K562 (cell line): ENCODE measurements at regions not wholly inside any gene's neighbourhood (a gene's known extent, or its start where the extent isn't known, plus 50 kb on each side); places are given as distances from the start of the nearest gene placed in this dataset.

Source experiments
- ATAC-seq: fragments of 200-7000 bp; cut with Tn5 transposase; 3 replicates; pipeline ENCODE4 v1.9.1; 2020; ENCODE audit warnings: moderate library complexity
- BruUV-seq: library from RNA; stranded (reverse); fragments of 400-500 nt; replicated peaks from 2 replicates; lab custom pipeline; 2021; lab: Mats Ljungman, UMichigan
- CTCF ChIA-PET: fragments of 300-600 bp; formaldehyde crosslinking; extraction: SDS; loops from one replicate; lab custom pipeline; 2021; ENCODE audit warnings: low intra/inter-chr PET ratio; lab: Yijun Ruan, JAX
- POLR2A ChIA-PET: fragments of 300-600, 350-650 bp; sonication (Branson Sonifier 250); formaldehyde crosslinking; extraction: SDS; loops from one replicate; lab custom pipeline; 2021; ENCODE audit warnings: antibody characterized with exemption, inconsistent platforms; lab: Yijun Ruan, JAX
- DNase-seq, 4 experiments: peaks; one replicate each; pipeline versions ENCODE4 v3.0.0 to v3.0.0-alpha.2; 2011 to 2018; ENCODE audit warnings: low spot score in 3 of 4, mixed read lengths in 3 of 4; ENCODE audit errors: extremely low read depth in 1 of 4
- FAIRE-seq: peaks from 2 replicates; lab custom pipeline; 2011; peaks lifted over from hg19 to GRCh38; lab: Jason Lieb, UNC
- H2AFZ ChIP-seq: 2 replicates; pipeline ENCODE4 v1.6.0; 2011; ENCODE audit warnings: low read depth, low read length, control low read depth, inconsistent platforms
- H3K27ac ChIP-seq: fragments of 200-600 bp; 3 replicates; pipeline ENCODE4 v1.8.0; 2011; ENCODE audit warnings: low read depth, mild to moderate bottlenecking, control low read depth, inconsistent platforms, low read length, moderate library complexity, mixed read lengths; ENCODE audit errors: extremely low read depth
- H3K27me3 ChIP-seq, 2 experiments: fragments of 300-600 bp in 1 of 2; 2 replicates in 1 of 2; 3 replicates in 1 of 2; pipeline versions ENCODE4 v1.6.0 to v1.8.0; 2011; ENCODE audit warnings: inconsistent platforms in 2 of 2, low read length in 2 of 2, mild to moderate bottlenecking in 1 of 2, mixed read lengths in 1 of 2, moderate library complexity in 1 of 2; ENCODE audit not compliant: control insufficient read depth in 2 of 2, insufficient read depth in 2 of 2
- H3K36me3 ChIP-seq: fragments of 300-600 bp; 3 replicates; pipeline ENCODE4 v1.8.0; 2011; ENCODE audit warnings: mild to moderate bottlenecking, low read length, inconsistent platforms; ENCODE audit not compliant: control insufficient read depth, insufficient read depth
- H3K4me1 ChIP-seq, 2 experiments: fragments of 200-600 bp in 1 of 2; replicated peaks in 1 of 2; 2 replicates in 1 of 2; 3 replicates in 1 of 2; pipeline versions ENCODE4 v1.5.1 to v1.8.0; 2011; ENCODE audit warnings: inconsistent platforms in 2 of 2, low read length in 2 of 2, mild to moderate bottlenecking in 1 of 2, mixed read lengths in 1 of 2, moderate library complexity in 1 of 2; ENCODE audit not compliant: control insufficient read depth in 2 of 2, insufficient read depth in 2 of 2
- H3K4me2 ChIP-seq: 2 replicates; pipeline ENCODE4 v1.6.1; 2011; ENCODE audit warnings: low read length, control low read depth, inconsistent platforms, mixed read lengths; ENCODE audit not compliant: insufficient read depth
- H3K4me3 ChIP-seq: fragments of 200-600 bp; sonication (generic), shearing (Covaris generic); 2 replicates; pipeline ENCODE4 v1.5.1; 2016; ENCODE audit warnings: control low read depth, inconsistent platforms
- H3K79me2 ChIP-seq: fragments of 200-600 bp; 3 replicates; pipeline ENCODE4 v1.8.0; 2011; ENCODE audit warnings: low read length, inconsistent platforms; ENCODE audit not compliant: control insufficient read depth, insufficient read depth
- H3K9ac ChIP-seq, 2 experiments: 2 replicates each; pipeline versions ENCODE4 v1.6.0 to v1.6.1; 2011; ENCODE audit warnings: low read depth in 2 of 2, low read length in 2 of 2, control low read depth in 1 of 2, inconsistent platforms in 1 of 2, mild to moderate bottlenecking in 1 of 2, mixed read lengths in 1 of 2; ENCODE audit not compliant: insufficient read depth in 1 of 2
- H3K9me1 ChIP-seq: one replicate; pipeline ENCODE4 v1.6.0; 2011; ENCODE audit warnings: inconsistent platforms, mild to moderate bottlenecking, low read length, moderate library complexity; ENCODE audit not compliant: control insufficient read depth, insufficient read depth
- H3K9me3 ChIP-seq: replicated peaks from 2 replicates; pipeline ENCODE4 v1.5.1; 2011; ENCODE audit warnings: low read depth, low read length, inconsistent platforms; ENCODE audit not compliant: control insufficient read depth, insufficient read depth
- H4K20me1 ChIP-seq: replicated peaks from 2 replicates; pipeline ENCODE4 v1.6.1; 2011; ENCODE audit warnings: low read length, inconsistent platforms, mixed read lengths; ENCODE audit not compliant: control insufficient read depth, insufficient read depth
- BDP1 ChIP-seq: IDR thresholded peaks from 3 replicates; pipeline ENCODE4 v1.6.1; 2011; ENCODE audit not compliant: insufficient read length, insufficient read depth
- CREB3L1 ChIP-seq: fragments of 450-650 bp; IDR thresholded peaks from 2 replicates; pipeline ENCODE4 v1.6.1; 2014; ENCODE audit warnings: low read depth, mild to moderate bottlenecking, moderate library complexity, borderline replicate concordance
- CXXC5 ChIP-seq: fragments of 250-450 bp; sonication (Bioruptor Pico); IDR thresholded peaks from 2 replicates; pipeline ENCODE4 v1.8.0; 2022; ENCODE audit warnings: inconsistent platforms, mild to moderate bottlenecking, moderate library complexity
- HDAC2 ChIP-seq: fragments of 450-650 bp; IDR thresholded peaks from 2 replicates; pipeline ENCODE4 v1.6.1; 2016; ENCODE audit warnings: mild to moderate bottlenecking
- HMG20A ChIP-seq: fragments of 450-650 bp; formaldehyde crosslinking; conservative IDR thresholded peaks from 2 replicates; pipeline ENCODE4 v1.4.0; 2020; ENCODE audit warnings: mild to moderate bottlenecking, mixed read lengths
- HNRNPL ChIP-seq: fragments of 200-400 bp; formaldehyde crosslinking; IDR thresholded peaks from 2 replicates; pipeline ENCODE4 v1.6.1; 2017; ENCODE audit warnings: low read depth, mild to moderate bottlenecking, low read length
- NFIX ChIP-seq: fragments of 250-450 bp; sonication (Bioruptor Pico); IDR thresholded peaks from 2 replicates; pipeline ENCODE4 v1.4.0; 2020; ENCODE audit warnings: low read depth, mild to moderate bottlenecking, moderate library complexity
- NR3C1 ChIP-seq: sonication (generic); formaldehyde crosslinking; IDR thresholded peaks from 2 replicates; pipeline ENCODE4 v1.8.1; 2022; ENCODE audit warnings: missing genetic modification reagents
- PRMT5 ChIP-seq: sonication (generic); formaldehyde crosslinking; IDR thresholded peaks from 2 replicates; pipeline ENCODE4 v1.5.0; 2020; ENCODE audit warnings: missing genetic modification reagents
- RBM39 ChIP-seq: fragments of 200-400 bp; formaldehyde crosslinking; optimal IDR thresholded peaks from 2 replicates; pipeline ENCODE3; 2018; ENCODE audit warnings: low read depth, low read length
- TAF7 ChIP-seq: fragments of 450-650 bp; IDR thresholded peaks from 2 replicates; pipeline ENCODE4 v1.6.1; 2016; ENCODE audit warnings: missing genetic modification characterization, missing compliant biosample characterization
- THRAP3 ChIP-seq: fragments of 450-650 bp; IDR thresholded peaks from 2 replicates; pipeline ENCODE4 v1.6.1; 2016; ENCODE audit warnings: mild to moderate bottlenecking, inconsistent platforms, borderline replicate concordance
- UBTF ChIP-seq, 2 experiments: IDR thresholded peaks; 2 replicates each; pipeline ENCODE4 v1.6.1; 2012; ENCODE audit warnings: improper control_type of control experiment in 2 of 2, low read depth in 2 of 2, low read length in 2 of 2, borderline replicate concordance in 1 of 2
- ZC3H8 ChIP-seq: fragments of 450-650 bp; IDR thresholded peaks from 2 replicates; pipeline ENCODE4 v1.6.1; 2017
- ZNF384 ChIP-seq: IDR thresholded peaks from 2 replicates; pipeline ENCODE4 v1.6.1; 2012; ENCODE audit warnings: low read depth, low read length, improper control_type of control experiment
- ZNF695 ChIP-seq: fragments of 450-650 bp; formaldehyde crosslinking; IDR thresholded peaks from 2 replicates; pipeline ENCODE4 v1.4.0; 2020; ENCODE audit warnings: mild to moderate bottlenecking, moderate library complexity
- WGBS: fragments of 100-300 bp; shearing (Covaris generic); methylation state at CpG from one replicate; pipeline ENCODE4 v1.1.6; 2016; ENCODE audit warnings: low coverage, mixed read lengths; ENCODE audit not compliant: insufficient coverage; ENCODE audit errors: missing lambda C conversion rate; 5-methylcytosine and 5-hydroxymethylcytosine counted together
- in situ Hi-C: fragments of 300-500 bp; cut with MboI; formaldehyde crosslinking; loops from 4 replicates; pipeline ENCODE4 v1.15.0; 2018; ENCODE audit warnings: inconsistent platforms, mixed read lengths
- intact Hi-C: fragments of 100-400 bp; cut with micrococcal nuclease; formaldehyde crosslinking; loops from 2 replicates; pipeline ENCODE4 v1.14.2; 2022
- TF ChIP-seq, protein P1 (sequence below): fragments of 250-450 bp; sonication (Bioruptor Pico); IDR thresholded peaks from 2 replicates; pipeline ENCODE4 v1.5.0; 2021
- TF ChIP-seq, protein P2 (sequence below): fragments of 250-450 bp; sonication (Bioruptor Pico); IDR thresholded peaks from 2 replicates; pipeline ENCODE4 v1.4.0; 2020

GRCh38 chr14:42628602-42629001 lies 1021.9 kb downstream of the LRFN5 start:
- H3K9me1 ChIP-seq: no peaks in the 10 kb centered on the region
- ATAC-seq (no peak), FAIRE-seq (no peak), DNase-seq (no peak)
- H3K27me3 ChIP-seq: no peaks in the 10 kb centered on the region
- 0% methylated on average over 1 of the region's 1 CpG for WGBS
- POLR2A ChIA-PET: interaction anchor here (0.7 kb wide), 1 partner anchor 375 kb away, joined by 3 read pairs; no protein-coding TSS in a partner anchor
- no peaks in the 10 kb centered on the region for H3K9me3 ChIP-seq
- BruUV-seq: no TSS peak
- no peaks in the 10 kb centered on the region for H3K4me1 ChIP-seq
- H3K4me3 ChIP-seq: no peak overlapping the region
- H4K20me1 ChIP-seq: no peaks in the 10 kb centered on the region
- H2AFZ ChIP-seq: no peak overlapping the region
- H3K9ac ChIP-seq: no peak overlapping the region
- H3K36me3 ChIP-seq: no peaks in the 10 kb centered on the region
- H3K27ac ChIP-seq: no peak overlapping the region
- CTCF ChIA-PET: no interaction called here
- in situ Hi-C loops (no loop called here), intact Hi-C loops (no loop called here)
- H3K4me2 ChIP-seq: no peak overlapping the region
- H3K79me2 ChIP-seq: no peaks in the 10 kb centered on the region
- no peak for TF ChIP-seq CREB3L1
- TF ChIP-seq, protein P1, sequence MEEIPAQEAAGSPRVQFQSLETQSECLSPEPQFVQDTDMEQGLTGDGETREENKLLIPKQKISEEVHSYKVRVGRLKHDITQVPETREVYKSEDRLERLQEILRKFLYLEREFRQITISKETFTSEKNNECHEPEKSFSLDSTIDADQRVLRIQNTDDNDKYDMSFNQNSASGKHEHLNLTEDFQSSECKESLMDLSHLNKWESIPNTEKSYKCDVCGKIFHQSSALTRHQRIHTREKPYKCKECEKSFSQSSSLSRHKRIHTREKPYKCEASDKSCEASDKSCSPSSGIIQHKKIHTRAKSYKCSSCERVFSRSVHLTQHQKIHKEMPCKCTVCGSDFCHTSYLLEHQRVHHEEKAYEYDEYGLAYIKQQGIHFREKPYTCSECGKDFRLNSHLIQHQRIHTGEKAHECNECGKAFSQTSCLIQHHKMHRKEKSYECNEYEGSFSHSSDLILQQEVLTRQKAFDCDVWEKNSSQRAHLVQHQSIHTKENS (CRISPR knock-in tag): no peak
- no peak for TF ChIP-seq HNRNPL
- TF ChIP-seq NR3C1 (CRISPR knock-in tag): no peak
- TF ChIP-seq ZNF384: no peak
- TF ChIP-seq NFIX (CRISPR knock-in tag): no peak
- TF ChIP-seq UBTF (IDR thresholded peaks at IDR 0.05; ENCODE audit: borderline replicate concordance in 1 of 2, low read depth in 2 of 2, low read length in 2 of 2): no peak
- no peak for TF ChIP-seq CXXC5
- no peak for TF ChIP-seq HMG20A (CRISPR knock-in tag)
- no peak for TF ChIP-seq ZNF695
- TF ChIP-seq RBM39: no peak
- TF ChIP-seq BDP1: no peak
- no peak for TF ChIP-seq THRAP3
- TF ChIP-seq HDAC2: no peak
- TF ChIP-seq TAF7 (tag): no peak
- TF ChIP-seq PRMT5 (CRISPR knock-in tag): no peak
- TF ChIP-seq, protein P2, sequence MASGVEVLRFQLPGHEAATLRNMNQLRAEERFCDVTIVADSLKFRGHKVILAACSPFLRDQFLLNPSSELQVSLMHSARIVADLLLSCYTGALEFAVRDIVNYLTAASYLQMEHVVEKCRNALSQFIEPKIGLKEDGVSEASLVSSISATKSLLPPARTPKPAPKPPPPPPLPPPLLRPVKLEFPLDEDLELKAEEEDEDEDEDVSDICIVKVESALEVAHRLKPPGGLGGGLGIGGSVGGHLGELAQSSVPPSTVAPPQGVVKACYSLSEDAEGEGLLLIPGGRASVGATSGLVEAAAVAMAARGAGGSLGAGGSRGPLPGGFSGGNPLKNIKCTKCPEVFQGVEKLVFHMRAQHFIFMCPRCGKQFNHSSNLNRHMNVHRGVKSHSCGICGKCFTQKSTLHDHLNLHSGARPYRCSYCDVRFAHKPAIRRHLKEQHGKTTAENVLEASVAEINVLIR (CRISPR knock-in tag): no peak
- TF ChIP-seq ZC3H8: no peak
